ENCODE measurements at regions not wholly inside any gene's neighbourhood (a gene's known extent, or its start where the extent isn't known, plus 50 kb on each side); places are given as distances from the start of the nearest gene placed in this dataset.
"Not testable (repeated sequence)": the region's sequence is repeated elsewhere in the genome, so short reads cannot be mapped to it uniquely, and the experiment has no call there.

DNA sequence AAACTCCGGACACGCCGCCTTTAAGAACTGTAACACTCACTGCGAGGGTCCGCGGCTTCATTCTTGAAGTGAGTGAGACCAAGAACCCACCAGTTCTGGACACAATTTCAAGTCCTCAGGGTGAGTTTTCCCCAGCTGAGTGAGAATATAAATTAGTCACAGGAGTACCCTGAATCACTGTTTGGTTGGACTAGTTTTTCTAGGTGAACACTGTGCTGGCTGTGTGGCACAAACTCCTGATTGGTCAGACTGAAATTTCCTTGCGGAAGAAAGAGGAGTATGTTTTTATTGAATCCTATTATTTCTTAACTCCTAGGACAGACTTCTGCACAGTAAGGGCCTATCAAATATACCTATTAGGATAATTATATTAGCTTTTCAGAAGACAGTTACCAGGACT lies 288.1 kb upstream of the UBE2E3 start:
- H3K27me3 Mint-ChIP-seq (ENCODE audit: low read depth) = no peaks in the 10 kb centered on the region
- no peak for DNase-seq (ENCODE audit: low spot score)
- no peak overlapping the region for H3K27ac Mint-ChIP-seq (ENCODE audit: unreplicated experiment)
- TF ChIP-seq, protein P1, sequence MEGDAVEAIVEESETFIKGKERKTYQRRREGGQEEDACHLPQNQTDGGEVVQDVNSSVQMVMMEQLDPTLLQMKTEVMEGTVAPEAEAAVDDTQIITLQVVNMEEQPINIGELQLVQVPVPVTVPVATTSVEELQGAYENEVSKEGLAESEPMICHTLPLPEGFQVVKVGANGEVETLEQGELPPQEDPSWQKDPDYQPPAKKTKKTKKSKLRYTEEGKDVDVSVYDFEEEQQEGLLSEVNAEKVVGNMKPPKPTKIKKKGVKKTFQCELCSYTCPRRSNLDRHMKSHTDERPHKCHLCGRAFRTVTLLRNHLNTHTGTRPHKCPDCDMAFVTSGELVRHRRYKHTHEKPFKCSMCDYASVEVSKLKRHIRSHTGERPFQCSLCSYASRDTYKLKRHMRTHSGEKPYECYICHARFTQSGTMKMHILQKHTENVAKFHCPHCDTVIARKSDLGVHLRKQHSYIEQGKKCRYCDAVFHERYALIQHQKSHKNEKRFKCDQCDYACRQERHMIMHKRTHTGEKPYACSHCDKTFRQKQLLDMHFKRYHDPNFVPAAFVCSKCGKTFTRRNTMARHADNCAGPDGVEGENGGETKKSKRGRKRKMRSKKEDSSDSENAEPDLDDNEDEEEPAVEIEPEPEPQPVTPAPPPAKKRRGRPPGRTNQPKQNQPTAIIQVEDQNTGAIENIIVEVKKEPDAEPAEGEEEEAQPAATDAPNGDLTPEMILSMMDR (IDR thresholded peaks at IDR 0.05) = no peak
- no peaks in the 10 kb centered on the region for H3K4me1 Mint-ChIP-seq (ENCODE audit: low read depth)
- no peaks in the 10 kb centered on the region for H3K36me3 Mint-ChIP-seq (ENCODE audit: low read depth)
- no peak overlapping the region for H3K4me3 Mint-ChIP-seq (ENCODE audit: unreplicated experiment)
- H3K9me3 Mint-ChIP-seq (ENCODE audit: low read depth) = no peaks in the 10 kb centered on the region

DNA sequence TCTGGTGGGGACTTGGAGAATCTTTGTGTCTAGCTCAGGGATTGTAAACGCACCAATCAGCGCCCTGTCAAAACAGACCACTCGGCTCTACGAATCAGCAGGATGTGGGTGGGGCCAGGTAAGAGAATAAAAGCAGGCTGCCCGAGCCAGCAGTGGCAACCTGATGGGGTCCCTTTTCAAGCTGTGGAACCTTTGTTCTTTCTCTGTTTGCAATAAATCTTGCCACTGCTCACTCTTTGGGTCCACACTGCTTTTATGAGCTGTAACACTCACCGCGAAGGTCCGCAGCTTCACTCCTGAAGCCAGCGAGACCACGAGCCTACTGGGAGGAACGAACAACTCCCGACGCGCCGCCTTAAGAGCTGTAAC lies 288.6 kb upstream of the UBE2E3 start:
- not testable (repeated sequence) for H3K27ac Mint-ChIP-seq (ENCODE audit: unreplicated experiment); H3K4me1 Mint-ChIP-seq (ENCODE audit: low read depth); H3K4me3 Mint-ChIP-seq (ENCODE audit: unreplicated experiment); H3K27me3 Mint-ChIP-seq (ENCODE audit: low read depth); H3K36me3 Mint-ChIP-seq (ENCODE audit: low read depth); DNase-seq (ENCODE audit: low spot score); H3K9me3 Mint-ChIP-seq (ENCODE audit: low read depth)

DNA sequence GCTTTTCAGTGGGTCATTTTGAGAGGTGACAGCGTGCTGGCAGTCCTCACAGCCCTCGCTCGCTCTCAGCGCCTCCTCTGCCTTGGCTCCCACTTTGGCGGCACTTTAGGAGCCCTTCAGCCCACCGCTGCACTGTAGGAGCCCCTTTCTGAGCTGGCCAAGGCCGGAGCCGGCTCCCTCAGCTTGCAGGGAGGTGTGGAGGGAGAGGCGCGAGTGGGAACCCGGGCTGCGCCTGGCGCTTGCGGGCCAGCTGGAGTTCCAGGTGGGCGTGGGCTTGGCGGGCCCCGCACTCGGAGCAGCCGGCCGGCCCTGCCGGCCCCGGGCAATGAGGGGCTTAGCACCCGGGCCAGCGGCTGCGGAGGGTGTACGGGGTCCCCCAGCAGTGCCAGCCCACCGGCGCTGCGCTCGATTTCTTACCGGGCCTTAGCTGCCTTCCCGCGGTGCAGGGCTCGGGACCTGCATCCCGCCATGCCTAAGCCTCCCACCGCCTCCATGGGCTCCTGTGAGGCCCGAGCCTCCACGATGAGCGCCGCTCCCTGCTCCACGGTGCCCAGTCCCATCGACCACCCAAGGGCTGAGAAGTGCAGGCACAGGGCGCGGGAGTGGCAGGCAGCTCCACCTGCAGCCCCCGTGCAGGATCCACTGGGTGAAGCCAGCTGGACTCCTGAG lies 289.1 kb upstream of the UBE2E3 start:
- not testable (repeated sequence) for H3K9me3 Mint-ChIP-seq (ENCODE audit: low read depth); H3K4me3 Mint-ChIP-seq (ENCODE audit: unreplicated experiment); H3K27ac Mint-ChIP-seq (ENCODE audit: unreplicated experiment); DNase-seq (ENCODE audit: low spot score); H3K27me3 Mint-ChIP-seq (ENCODE audit: low read depth); H3K4me1 Mint-ChIP-seq (ENCODE audit: low read depth); H3K36me3 Mint-ChIP-seq (ENCODE audit: low read depth)

DNA sequence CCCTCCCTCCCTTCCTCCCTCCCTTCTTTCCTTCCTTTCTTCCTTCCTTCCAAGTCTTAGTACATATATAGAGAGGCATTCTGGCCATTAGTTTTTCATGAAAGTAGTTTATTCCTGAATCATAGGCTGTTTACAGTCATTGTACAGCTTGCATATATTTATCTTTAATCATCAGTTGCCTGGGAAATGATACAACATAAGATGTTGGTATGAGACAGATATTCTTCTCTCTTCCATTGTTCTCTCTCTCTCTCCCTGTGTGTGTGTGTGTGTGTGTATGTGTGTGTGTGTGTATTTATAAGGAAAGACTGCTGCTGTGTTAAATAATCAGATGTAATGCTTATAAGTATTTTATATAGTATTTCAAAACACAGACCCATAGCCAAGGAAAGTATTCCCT lies 289.8 kb upstream of the UBE2E3 start:
- DNase-seq (ENCODE audit: low spot score) = no peak
- TF ChIP-seq, protein P1 (IDR thresholded peaks at IDR 0.05) = no peak
- Mint-ChIP-seq H3K27ac (ENCODE audit: unreplicated experiment) (no peak overlapping the region), H3K4me1 (ENCODE audit: low read depth) (no peaks in the 10 kb centered on the region), H3K4me3 (ENCODE audit: unreplicated experiment) (no peak overlapping the region), H3K9me3 (ENCODE audit: low read depth) (no peaks in the 10 kb centered on the region), H3K36me3 (ENCODE audit: low read depth) (no peaks in the 10 kb centered on the region), H3K27me3 (ENCODE audit: low read depth) (no peaks in the 10 kb centered on the region)

DNA sequence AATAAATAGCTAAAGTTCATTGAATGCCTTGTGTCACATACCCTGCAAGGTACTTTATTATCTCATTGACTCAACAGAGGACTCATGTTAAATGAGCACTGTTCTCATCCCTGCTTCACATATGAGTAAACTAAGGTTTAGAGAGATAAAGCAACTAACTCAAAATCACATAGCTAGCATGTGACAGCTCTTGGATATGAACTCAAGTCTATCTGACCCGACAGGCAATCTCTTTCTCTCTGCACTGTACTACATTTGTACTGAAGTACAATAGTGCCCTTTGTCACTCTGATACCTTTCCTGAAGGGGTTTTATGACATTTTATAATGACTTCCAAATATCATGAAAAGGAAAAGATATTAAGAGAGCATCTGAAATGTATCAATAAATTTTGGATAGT lies 297.5 kb upstream of the UBE2E3 start:
- TF ChIP-seq, protein P1 (IDR thresholded peaks at IDR 0.05) = no peak
- H3K9me3 Mint-ChIP-seq (ENCODE audit: low read depth) = no peaks in the 10 kb centered on the region
- H3K36me3 Mint-ChIP-seq (ENCODE audit: low read depth) = no peaks in the 10 kb centered on the region
- H3K27me3 Mint-ChIP-seq (ENCODE audit: low read depth) = peaks cover 2% of the 10 kb centered on the region
- no peak for DNase-seq (ENCODE audit: low spot score)
- H3K4me3 Mint-ChIP-seq (ENCODE audit: unreplicated experiment) = no peak overlapping the region
- no peaks in the 10 kb centered on the region for H3K4me1 Mint-ChIP-seq (ENCODE audit: low read depth)
- no peak overlapping the region for H3K27ac Mint-ChIP-seq (ENCODE audit: unreplicated experiment)

GRCh38 chr2:180679693-180680092 lies 300.7 kb upstream of the UBE2E3 start:
- DNase-seq (ENCODE audit: low spot score) = no peak
- Mint-ChIP-seq H3K4me1 (ENCODE audit: low read depth) (no peaks in the 10 kb centered on the region), H3K27ac (ENCODE audit: unreplicated experiment) (no peak overlapping the region), H3K27me3 (ENCODE audit: low read depth) (peaks cover 3% of the 10 kb centered on the region), H3K9me3 (ENCODE audit: low read depth) (no peaks in the 10 kb centered on the region), H3K36me3 (ENCODE audit: low read depth) (no peaks in the 10 kb centered on the region), H3K4me3 (ENCODE audit: unreplicated experiment) (no peak overlapping the region)
- TF ChIP-seq, protein P1 (IDR thresholded peaks at IDR 0.05) = no peak
